ENCODE measurements at regions not wholly inside any gene's neighbourhood (a gene's known extent, or its start where the extent isn't known, plus 50 kb on each side); places are given as distances from the start of the nearest gene placed in this dataset.

- TF ChIP-seq CTCF (IDR thresholded peaks at IDR 0.05) (no peak), POLR2A (IDR thresholded peaks at IDR 0.05) (no peak)
These were observed 618.6 kb upstream of the MKI67 start for GRCh38 chr10:128744811-128745305.

Measured in lower leg skin (tissue), 3 donors.